H1 (cell line): ENCODE measurements at regions not wholly inside any gene's neighbourhood (a gene's known extent, or its start where the extent isn't known, plus 50 kb on each side); places are given as distances from the start of the nearest gene placed in this dataset.

Experiments used
- CTCF ChIA-PET: fragments of 300-600 bp; sonication (Branson Sonifier 250); formaldehyde crosslinking; loops from one replicate; lab custom pipeline; 2021; ENCODE audit not compliant: partially characterized antibody; lab: Charles Lee
- POLR2A ChIA-PET: fragments of 300-600 bp; sonication (Branson Sonifier 250); formaldehyde crosslinking; loops from one replicate; lab custom pipeline; 2021; ENCODE audit warnings: inconsistent platforms; ENCODE audit not compliant: partially characterized antibody; lab: Charles Lee
- DNase-seq, 2 experiments: peaks; one replicate each; pipeline versions ENCODE4 v3.0.0 to v3.0.0-alpha.2; 2010 to 2022; ENCODE audit warnings: low spot score in 2 of 2, low read depth in 1 of 2, mixed read lengths in 1 of 2
- FAIRE-seq: peaks from 2 replicates; lab custom pipeline; 2011; peaks lifted over from hg19 to GRCh38; lab: Jason Lieb, UNC
- H2AFZ ChIP-seq: 2 replicates; pipeline ENCODE4 v1.8.1; 2012; ENCODE audit warnings: low read length, inconsistent platforms
- H2AK5ac ChIP-seq: 2 replicates; pipeline ENCODE4 v1.6.1; 2013; ENCODE audit warnings: low read depth, low read length
- H2BK120ac ChIP-seq: replicated peaks from 2 replicates; pipeline ENCODE3; 2013; ENCODE audit warnings: low read depth, low read length, inconsistent platforms
- H2BK12ac ChIP-seq: 2 replicates; pipeline ENCODE4 v1.6.1; 2013; ENCODE audit warnings: low read depth, low read length
- H2BK15ac ChIP-seq: 2 replicates; pipeline ENCODE4 v1.6.1; 2013; ENCODE audit warnings: low read length
- H2BK20ac ChIP-seq: 2 replicates; pipeline ENCODE4 v1.6.1; 2013; ENCODE audit warnings: low read length
- H2BK5ac ChIP-seq: 2 replicates; pipeline ENCODE4 v1.6.1; 2013; ENCODE audit warnings: low read depth, low read length
- H3K14ac ChIP-seq: 2 replicates; pipeline ENCODE4 v1.6.1; 2013; ENCODE audit warnings: inconsistent platforms; ENCODE audit not compliant: insufficient read length
- H3K18ac ChIP-seq: 2 replicates; pipeline ENCODE4 v1.6.1; 2013; ENCODE audit warnings: low read length; ENCODE audit errors: extremely low read depth
- H3K23ac ChIP-seq: 2 replicates; pipeline ENCODE4 v1.6.1; 2013; ENCODE audit warnings: inconsistent platforms; ENCODE audit not compliant: insufficient read length
- H3K23me2 ChIP-seq: 2 replicates; pipeline ENCODE4 v1.6.1; 2013; ENCODE audit warnings: low read depth, low read length
- H3K27ac ChIP-seq: 2 replicates; pipeline ENCODE4 v1.6.1; 2011; ENCODE audit warnings: low read depth, low read length, inconsistent platforms
- H3K27me3 ChIP-seq, 4 experiments: replicated peaks in 1 of 4; 1 replicate in 1 of 4; 2 replicates in 3 of 4; pipeline versions ENCODE4 v1.6.1 to v1.8.1; 2011 to 2013; ENCODE audit warnings: low read length in 3 of 4, mild to moderate bottlenecking in 3 of 4, inconsistent platforms in 2 of 4, mixed read lengths in 2 of 4, moderate library complexity in 1 of 4; ENCODE audit not compliant: control insufficient read depth in 3 of 4, insufficient read depth in 3 of 4; ENCODE audit errors: extremely low read depth in 1 of 4
- H3K36me3 ChIP-seq, 4 experiments: 2 replicates each; pipeline versions ENCODE4 v1.6.1 to v1.8.1; 2011 to 2013; ENCODE audit warnings: mild to moderate bottlenecking in 4 of 4, low read length in 3 of 4, moderate library complexity in 2 of 4, control low read depth in 1 of 4, inconsistent platforms in 1 of 4; ENCODE audit not compliant: insufficient read depth in 4 of 4, control insufficient read depth in 2 of 4
- H3K4ac ChIP-seq: replicated peaks from 2 replicates; pipeline ENCODE3; 2013; ENCODE audit warnings: low read length, low read depth, mixed read lengths, inconsistent platforms; ENCODE audit not compliant: insufficient read length
- H3K4me1 ChIP-seq, 4 experiments: replicated peaks in 1 of 4; 1 replicate in 1 of 4; 2 replicates in 3 of 4; pipeline versions ENCODE4 v1.6.1 to v1.8.1; 2011 to 2013; ENCODE audit warnings: low read length in 3 of 4, inconsistent platforms in 2 of 4, mixed read lengths in 1 of 4; ENCODE audit not compliant: insufficient read depth in 4 of 4, control insufficient read depth in 3 of 4
- H3K4me2 ChIP-seq, 2 experiments: 2 replicates each; pipeline versions ENCODE4 v1.6.1 to v1.8.1; 2011 to 2013; ENCODE audit warnings: low read depth in 2 of 2, low read length in 2 of 2, control low read depth in 1 of 2, inconsistent platforms in 1 of 2, mild to moderate bottlenecking in 1 of 2; ENCODE audit not compliant: insufficient read depth in 1 of 2
- H3K4me3 ChIP-seq, 4 experiments: fragments of 200-600, 300-600 bp in 1 of 4; sonication (generic), shearing (Covaris generic), sonication (Bioruptor Twin) in 1 of 4; 2 replicates each; pipeline versions ENCODE4 v1.5.1 to v1.8.1; 2011 to 2016; ENCODE audit warnings: low read length in 4 of 4, low read depth in 3 of 4, control low read depth in 2 of 4, inconsistent platforms in 2 of 4, mild to moderate bottlenecking in 2 of 4, mixed read lengths in 1 of 4, moderate library complexity in 1 of 4; ENCODE audit not compliant: insufficient read depth in 2 of 4; ENCODE audit errors: extremely low read depth in 1 of 4
- H3K56ac ChIP-seq: replicated peaks from 2 replicates; pipeline ENCODE3; 2013; ENCODE audit warnings: low read depth, mild to moderate bottlenecking, mixed read lengths, low read length, inconsistent platforms; ENCODE audit not compliant: insufficient read length
- H3K79me1 ChIP-seq: 2 replicates; pipeline ENCODE4 v1.6.1; 2013; ENCODE audit warnings: low read depth, low read length, control low read depth
- H3K79me2 ChIP-seq, 2 experiments: 2 replicates each; pipeline versions ENCODE4 v1.6.1 to v1.8.1; 2012 to 2013; ENCODE audit warnings: low read length in 2 of 2, mild to moderate bottlenecking in 2 of 2, inconsistent platforms in 1 of 2; ENCODE audit not compliant: insufficient read depth in 2 of 2, control insufficient read depth in 1 of 2
- H3K9ac ChIP-seq, 4 experiments: replicated peaks in 1 of 4; 1 replicate in 1 of 4; 2 replicates in 3 of 4; pipeline versions ENCODE4 v1.6.1 to v1.8.1; 2011 to 2013; ENCODE audit warnings: low read depth in 3 of 4, low read length in 3 of 4, control low read depth in 2 of 4, mild to moderate bottlenecking in 2 of 4, moderate library complexity in 2 of 4, inconsistent platforms in 1 of 4; ENCODE audit errors: extremely low read depth in 1 of 4
- H3K9me3 ChIP-seq, 2 experiments: 2 replicates each; pipeline versions ENCODE4 v1.6.1 to v1.8.1; 2012 to 2013; ENCODE audit warnings: mild to moderate bottlenecking in 2 of 2, moderate library complexity in 2 of 2, control low read depth in 1 of 2, inconsistent platforms in 1 of 2, low read depth in 1 of 2, low read length in 1 of 2, mixed read lengths in 1 of 2; ENCODE audit not compliant: insufficient read depth in 2 of 2
- H4K20me1 ChIP-seq, 2 experiments: replicated peaks in 1 of 2; 2 replicates each; pipeline versions ENCODE3 to v1.8.1; 2011 to 2013; ENCODE audit warnings: inconsistent platforms in 2 of 2, low read length in 2 of 2, mild to moderate bottlenecking in 1 of 2; ENCODE audit not compliant: insufficient read depth in 2 of 2, control insufficient read depth in 1 of 2
- H4K5ac ChIP-seq: 2 replicates; pipeline ENCODE4 v1.6.1; 2013; ENCODE audit warnings: low read length, low read depth, mixed read lengths, inconsistent platforms; ENCODE audit not compliant: insufficient read length
- H4K8ac ChIP-seq: 2 replicates; pipeline ENCODE4 v1.8.0; 2013; ENCODE audit warnings: mild to moderate bottlenecking, moderate library complexity, low read length, inconsistent platforms; ENCODE audit not compliant: insufficient read depth; ENCODE audit errors: extremely low read depth
- H4K91ac ChIP-seq: replicated peaks from 2 replicates; pipeline ENCODE3; 2013; ENCODE audit warnings: low read length, mixed read lengths, inconsistent platforms; ENCODE audit not compliant: insufficient read length
- BRCA1 ChIP-seq: IDR thresholded peaks from 2 replicates; pipeline ENCODE4 v1.6.1; 2012; ENCODE audit warnings: low read depth, low read length, improper control_type of control experiment
- CTCF ChIP-seq, 3 experiments: IDR thresholded peaks; 1 replicate in 2 of 3; 2 replicates in 1 of 3; pipeline versions ENCODE4 v1.5.1 to v1.6.1; 2011; ENCODE audit warnings: low read length in 3 of 3, mild to moderate bottlenecking in 3 of 3, inconsistent platforms in 2 of 3, low read depth in 1 of 3, moderate library complexity in 1 of 3; ENCODE audit not compliant: insufficient read depth in 1 of 3; ENCODE audit errors: control extremely low read depth in 1 of 3
- GABPA ChIP-seq: IDR thresholded peaks from 2 replicates; pipeline ENCODE4 v1.6.1; 2011; ENCODE audit warnings: mild to moderate bottlenecking, low read length, moderate library complexity, borderline replicate concordance; ENCODE audit not compliant: insufficient read depth
- KDM4A ChIP-seq: IDR thresholded peaks from one replicate; pipeline ENCODE4 v1.7.1; 2012; ENCODE audit warnings: low read depth, mild to moderate bottlenecking, moderate library complexity, low read length, inconsistent platforms; ENCODE audit not compliant: severe bottlenecking
- RFX5 ChIP-seq: IDR thresholded peaks from 2 replicates; pipeline ENCODE4 v1.6.1; 2011; ENCODE audit warnings: low read depth, low read length, improper control_type of control experiment, borderline replicate concordance
- SRF ChIP-seq: IDR thresholded peaks from 2 replicates; pipeline ENCODE4 v1.6.1; 2011; ENCODE audit warnings: mild to moderate bottlenecking, low read depth, low read length, moderate library complexity
- WGBS, 2 experiments: shearing (Covaris generic) in 1 of 2; methylation state at CpG; one replicate each; pipeline versions ENCODE4 v1.1.6 to v1.1.7; 2013 to 2015; ENCODE audit warnings: low lambda C conversion rate in 2 of 2, mixed read lengths in 2 of 2, inconsistent platforms in 1 of 2, low coverage in 1 of 2, missing lambda C conversion rate in 1 of 2; ENCODE audit not compliant: insufficient replicate concordance in 2 of 2, insufficient coverage in 1 of 2, insufficient read length in 1 of 2; ENCODE audit errors: extremely low coverage in 1 of 2, missing lambda C conversion rate in 1 of 2; 5-methylcytosine and 5-hydroxymethylcytosine counted together

- Histone ChIP-seq H3K23ac (no peak overlapping the region), H3K18ac (no peak overlapping the region), H2AFZ (no peak overlapping the region), H3K27me3 (no peaks in the 10 kb centered on the region), H3K36me3 (no peaks in the 10 kb centered on the region), H2BK15ac (no peak overlapping the region), H4K20me1 (no peaks in the 10 kb centered on the region), H3K79me2 (no peaks in the 10 kb centered on the region), H2BK5ac (no peak overlapping the region), H2BK20ac (no peak overlapping the region), H3K9me3 (no peaks in the 10 kb centered on the region), H3K4me3 (no peak overlapping the region), H3K4me1 (peaks cover 0 to 3% (median 1%) of the 10 kb centered on the region in 4 experiments; a peak in 1 of 7 replicates), H3K9ac (no peak overlapping the region), H3K14ac (no peak overlapping the region), H4K5ac (no peak overlapping the region), H3K79me1 (no peaks in the 10 kb centered on the region), H4K8ac (no peak overlapping the region), H2AK5ac (no peak overlapping the region), H3K4ac (no peak overlapping the region), H3K4me2 (no peak overlapping the region), H3K27ac (no peak overlapping the region), H4K91ac (no peak overlapping the region), H3K23me2 (no peaks in the 10 kb centered on the region), H2BK120ac (no peak overlapping the region), H3K56ac (no peak overlapping the region), H2BK12ac (no peak overlapping the region)
- POLR2A ChIA-PET, result no interaction called here
- TF ChIP-seq GABPA, result no peak
- no peak for TF ChIP-seq SRF
- no peak for TF ChIP-seq BRCA1
- no peak for TF ChIP-seq KDM4A
- TF ChIP-seq CTCF (IDR thresholded peaks at IDR 0.05; ENCODE audit: control extremely low read depth in 1 of 3, insufficient read depth in 1 of 3, low read depth in 1 of 3, low read length in 3 of 3), result peak in 1 of 3 experiments; percentile 6; a peak in 1 of 4 replicates
- TF ChIP-seq RFX5, result no peak
- 94% methylated on average over 1 of the region's 1 CpG; no CpG with 5 or more reads in 1 of the 2 experiments for WGBS, 2 experiments
- DNase-seq (no peak), FAIRE-seq (no peak)
- CTCF ChIA-PET, result interaction anchor here (0.8 to 2.5 kb wide), 20 partner anchors 9 to 1079 kb away, joined by 3 to 25 read pairs (median 4); no protein-coding TSS in a partner anchor
Observed at GRCh38 chr18:73841661-73842060, 306.0 kb downstream of the FBXO15 start.
